Duodenal mucosa (tissue), 2 donors: ENCODE measurements at regions not wholly inside any gene's neighbourhood (a gene's known extent, or its start where the extent isn't known, plus 50 kb on each side); places are given as distances from the start of the nearest gene placed in this dataset.

Experiments used
- H3K27ac ChIP-seq: one replicate; pipeline ENCODE4 v1.7.0; 2013; ENCODE audit warnings: low read depth, low read length
- H3K27me3 ChIP-seq, 2 donors: one replicate each; pipeline ENCODE4 v1.7.0; 2013; ENCODE audit warnings: low read length in 2 of 2, control low read depth in 1 of 2; ENCODE audit not compliant: insufficient read depth in 2 of 2, control insufficient read depth in 1 of 2
- H3K36me3 ChIP-seq, 2 donors: one replicate each; pipeline ENCODE4 v1.7.0; 2013; ENCODE audit warnings: low read length in 2 of 2, control low read depth in 1 of 2; ENCODE audit not compliant: insufficient read depth in 2 of 2, control insufficient read depth in 1 of 2
- H3K4me1 ChIP-seq, 2 donors: one replicate each; pipeline ENCODE4 v1.7.0; 2013; ENCODE audit warnings: low read length in 2 of 2, control low read depth in 1 of 2; ENCODE audit not compliant: insufficient read depth in 2 of 2, control insufficient read depth in 1 of 2
- H3K4me3 ChIP-seq, 2 donors: one replicate each; pipeline ENCODE4 v1.7.0; 2013; ENCODE audit warnings: low read length in 2 of 2, low read depth in 1 of 2
- H3K9ac ChIP-seq, 2 donors: one replicate each; pipeline ENCODE4 v1.7.0; 2013; ENCODE audit warnings: low read length in 2 of 2, low read depth in 1 of 2
- H3K9me3 ChIP-seq, 2 donors: one replicate each; pipeline ENCODE4 v1.7.0; 2013; ENCODE audit warnings: low read length in 2 of 2, control low read depth in 1 of 2; ENCODE audit not compliant: control insufficient read depth in 1 of 2

GRCh38 chr3:144409319-144409718 is 437.7 kb downstream of the DIPK2A start:
- Histone ChIP-seq H3K4me1 (no peaks in the 10 kb centered on the region), H3K27ac (no peak overlapping the region), H3K36me3 (no peaks in the 10 kb centered on the region), H3K4me3 (no peak overlapping the region), H3K9me3 (no peaks in the 10 kb centered on the region), H3K27me3 (no peaks in the 10 kb centered on the region), H3K9ac (no peak overlapping the region)

- H3K9me3 ChIP-seq, result no peaks in the 10 kb centered on the region
- H3K27ac ChIP-seq, result no peak overlapping the region
- no peak overlapping the region for H3K9ac ChIP-seq
- no peaks in the 10 kb centered on the region for H3K36me3 ChIP-seq
- no peaks in the 10 kb centered on the region for H3K27me3 ChIP-seq
- H3K4me3 ChIP-seq, result no peak overlapping the region
- H3K4me1 ChIP-seq, result no peaks in the 10 kb centered on the region
Measured at GRCh38 chr3:144413068-144413467, 441.4 kb downstream of the DIPK2A start.

GRCh38 chr3:144415492-144415891 is 443.9 kb downstream of the DIPK2A start:
- no peak overlapping the region for H3K27ac ChIP-seq
- H3K4me1 ChIP-seq, result no peaks in the 10 kb centered on the region
- H3K36me3 ChIP-seq, result no peaks in the 10 kb centered on the region
- no peak overlapping the region for H3K4me3 ChIP-seq
- no peaks in the 10 kb centered on the region for H3K27me3 ChIP-seq
- H3K9ac ChIP-seq, result no peak overlapping the region
- no peaks in the 10 kb centered on the region for H3K9me3 ChIP-seq

GRCh38 chr3:144424606-144425005 is 453.0 kb downstream of the DIPK2A start:
- no peak overlapping the region for H3K4me3 ChIP-seq
- no peaks in the 10 kb centered on the region for H3K9me3 ChIP-seq
- H3K36me3 ChIP-seq, result no peaks in the 10 kb centered on the region

GRCh38 chr3:144426366-144426765 is 454.7 kb downstream of the DIPK2A start:
- H3K9me3 ChIP-seq, result no peaks in the 10 kb centered on the region
- no peaks in the 10 kb centered on the region for H3K4me1 ChIP-seq
- no peaks in the 10 kb centered on the region for H3K36me3 ChIP-seq
- H3K4me3 ChIP-seq, result no peak overlapping the region
- no peak overlapping the region for H3K27ac ChIP-seq
- no peaks in the 10 kb centered on the region for H3K27me3 ChIP-seq
- H3K9ac ChIP-seq, result no peak overlapping the region

More at GRCh38 chr3:144424606-144425005, 453.0 kb downstream of the DIPK2A start:
- no peaks in the 10 kb centered on the region for H3K27me3 ChIP-seq
- H3K9ac ChIP-seq, result no peak overlapping the region
- no peak overlapping the region for H3K27ac ChIP-seq
- no peaks in the 10 kb centered on the region for H3K4me1 ChIP-seq

- Histone ChIP-seq H3K27me3 (no peaks in the 10 kb centered on the region), H3K36me3 (no peaks in the 10 kb centered on the region), H3K9me3 (no peaks in the 10 kb centered on the region), H3K4me3 (no peak overlapping the region), H3K9ac (no peak overlapping the region), H3K27ac (no peak overlapping the region), H3K4me1 (no peaks in the 10 kb centered on the region)
Measured at GRCh38 chr3:144426967-144427366, 455.3 kb downstream of the DIPK2A start.

- Histone ChIP-seq H3K27me3 (no peaks in the 10 kb centered on the region), H3K36me3 (no peaks in the 10 kb centered on the region), H3K27ac (no peak overlapping the region), H3K9ac (no peak overlapping the region), H3K4me1 (no peaks in the 10 kb centered on the region), H3K4me3 (no peak overlapping the region), H3K9me3 (no peaks in the 10 kb centered on the region)
Measured at GRCh38 chr3:144429719-144430121, 458.1 kb downstream of the DIPK2A start.

- no peaks in the 10 kb centered on the region for H3K36me3 ChIP-seq
- H3K9ac ChIP-seq, result no peak overlapping the region
- H3K4me1 ChIP-seq, result no peaks in the 10 kb centered on the region
- no peaks in the 10 kb centered on the region for H3K27me3 ChIP-seq
- H3K9me3 ChIP-seq, result no peaks in the 10 kb centered on the region
- no peak overlapping the region for H3K4me3 ChIP-seq
- no peak overlapping the region for H3K27ac ChIP-seq
Measured at GRCh38 chr3:144431134-144431533, 459.5 kb downstream of the DIPK2A start.

- Histone ChIP-seq H3K9ac (no peak overlapping the region), H3K4me3 (no peak overlapping the region), H3K36me3 (no peaks in the 10 kb centered on the region), H3K27me3 (no peaks in the 10 kb centered on the region), H3K9me3 (no peaks in the 10 kb centered on the region), H3K27ac (no peak overlapping the region), H3K4me1 (no peaks in the 10 kb centered on the region)
Measured at GRCh38 chr3:144433006-144433405, 461.4 kb downstream of the DIPK2A start.

GRCh38 chr3:144437989-144438388 is 466.4 kb downstream of the DIPK2A start:
- no peak overlapping the region for H3K9ac ChIP-seq
- no peak overlapping the region for H3K27ac ChIP-seq
- no peaks in the 10 kb centered on the region for H3K27me3 ChIP-seq
- H3K4me1 ChIP-seq, result no peaks in the 10 kb centered on the region
- no peaks in the 10 kb centered on the region for H3K36me3 ChIP-seq
- H3K9me3 ChIP-seq, result no peaks in the 10 kb centered on the region
- no peak overlapping the region for H3K4me3 ChIP-seq

GRCh38 chr3:144444061-144444460 is 472.4 kb downstream of the DIPK2A start:
- Histone ChIP-seq H3K9ac (no peak overlapping the region), H3K27ac (no peak overlapping the region), H3K9me3 (no peaks in the 10 kb centered on the region), H3K36me3 (no peaks in the 10 kb centered on the region), H3K27me3 (no peaks in the 10 kb centered on the region), H3K4me1 (no peaks in the 10 kb centered on the region), H3K4me3 (no peak overlapping the region)
